Hepatocyte (in vitro differentiated cells): ENCODE measurements at regions not wholly inside any gene's neighbourhood (a gene's known extent, or its start where the extent isn't known, plus 50 kb on each side); places are given as distances from the start of the nearest gene placed in this dataset.

Experiments
- EZH2phosphoT487 ChIP-seq: fragments of 200-600 bp; sonication (generic); IDR thresholded peaks from one replicate; pipeline ENCODE4 v1.6.1; 2018; ENCODE audit warnings: antibody characterized with exemption, mild to moderate bottlenecking, low read depth, moderate library complexity; ENCODE audit not compliant: unreplicated experiment, severe bottlenecking
- TF ChIP-seq, protein P1 (sequence below): fragments of 200-600 bp; sonication (generic); IDR thresholded peaks from 2 replicates; pipeline ENCODE4 v1.5.1; 2016; ENCODE audit warnings: antibody characterized with exemption, mild to moderate bottlenecking; ENCODE audit not compliant: poor library complexity

GRCh38 chr17:33977729-33978514 is 277.2 kb upstream of the CCL2 start:
- TF ChIP-seq, protein P1, sequence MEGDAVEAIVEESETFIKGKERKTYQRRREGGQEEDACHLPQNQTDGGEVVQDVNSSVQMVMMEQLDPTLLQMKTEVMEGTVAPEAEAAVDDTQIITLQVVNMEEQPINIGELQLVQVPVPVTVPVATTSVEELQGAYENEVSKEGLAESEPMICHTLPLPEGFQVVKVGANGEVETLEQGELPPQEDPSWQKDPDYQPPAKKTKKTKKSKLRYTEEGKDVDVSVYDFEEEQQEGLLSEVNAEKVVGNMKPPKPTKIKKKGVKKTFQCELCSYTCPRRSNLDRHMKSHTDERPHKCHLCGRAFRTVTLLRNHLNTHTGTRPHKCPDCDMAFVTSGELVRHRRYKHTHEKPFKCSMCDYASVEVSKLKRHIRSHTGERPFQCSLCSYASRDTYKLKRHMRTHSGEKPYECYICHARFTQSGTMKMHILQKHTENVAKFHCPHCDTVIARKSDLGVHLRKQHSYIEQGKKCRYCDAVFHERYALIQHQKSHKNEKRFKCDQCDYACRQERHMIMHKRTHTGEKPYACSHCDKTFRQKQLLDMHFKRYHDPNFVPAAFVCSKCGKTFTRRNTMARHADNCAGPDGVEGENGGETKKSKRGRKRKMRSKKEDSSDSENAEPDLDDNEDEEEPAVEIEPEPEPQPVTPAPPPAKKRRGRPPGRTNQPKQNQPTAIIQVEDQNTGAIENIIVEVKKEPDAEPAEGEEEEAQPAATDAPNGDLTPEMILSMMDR: no peak
- TF ChIP-seq EZH2phosphoT487: no peak
